SK-N-SH (cell line): ENCODE measurements at regions not wholly inside any gene's neighbourhood (a gene's known extent, or its start where the extent isn't known, plus 50 kb on each side); places are given as distances from the start of the nearest gene placed in this dataset.
"Not testable (repeated sequence)": the region's sequence is repeated elsewhere in the genome, so short reads cannot be mapped to it uniquely, and the experiment has no call there.

Experiments used
- CTCF ChIA-PET: fragments of 300-600, 350-600 bp; formaldehyde crosslinking; extraction: SDS; loops from one replicate; lab custom pipeline; 2021; lab: Yijun Ruan, JAX
- POLR2A ChIA-PET: fragments of 350-600 bp; sonication (Branson Sonifier 250); formaldehyde crosslinking; extraction: SDS; loops from one replicate; lab custom pipeline; 2020; ENCODE audit warnings: antibody characterized with exemption, inconsistent platforms; lab: Yijun Ruan, JAX
- DNase-seq: peaks from one replicate; pipeline ENCODE4 v3.0.0; 2012
- H2AFZ ChIP-seq: fragments of 200-600 bp; sonication (generic); 2 replicates; pipeline ENCODE4 v1.8.1; 2016; ENCODE audit warnings: antibody characterized with exemption, mild to moderate bottlenecking, low read depth
- H3F3A ChIP-seq: fragments of 200-600 bp; sonication (generic); replicated peaks from 2 replicates; pipeline ENCODE3; 2016; ENCODE audit warnings: antibody characterized with exemption, mild to moderate bottlenecking; ENCODE audit not compliant: insufficient read depth
- H3K27ac ChIP-seq, 2 experiments: fragments of 200-500 bp in 1 of 2; fragments of 200-600 bp in 1 of 2; sonication (Bioruptor generic) in 1 of 2; sonication (generic), shearing (Covaris generic) in 1 of 2; 2 replicates each; pipeline versions ENCODE4 v1.5.1 to v1.6.1; 2014 to 2016; ENCODE audit warnings: low read depth in 2 of 2, inconsistent platforms in 1 of 2, low read length in 1 of 2, mild to moderate bottlenecking in 1 of 2, mixed read lengths in 1 of 2
- H3K27me3 ChIP-seq: fragments of 200-600 bp; sonication (generic), shearing (Covaris generic); 2 replicates; pipeline ENCODE4 v1.6.1; 2016; ENCODE audit warnings: mixed run types; ENCODE audit not compliant: insufficient read depth
- H3K36me3 ChIP-seq, 2 experiments: fragments of 200-500 bp in 1 of 2; fragments of 200-600 bp in 1 of 2; sonication (Bioruptor generic) in 1 of 2; sonication (generic) in 1 of 2; replicated peaks in 1 of 2; 2 replicates each; pipeline versions ENCODE3 to v1.5.1; 2014 to 2016; ENCODE audit warnings: low read length in 1 of 2, mild to moderate bottlenecking in 1 of 2; ENCODE audit not compliant: insufficient read depth in 2 of 2, control insufficient read depth in 1 of 2
- H3K4me1 ChIP-seq, 2 experiments: fragments of 200-500 bp in 1 of 2; fragments of 200-600 bp in 1 of 2; sonication (Bioruptor generic) in 1 of 2; sonication (generic), shearing (Covaris generic) in 1 of 2; 2 replicates each; pipeline versions ENCODE4 v1.5.1 to v1.6.1; 2014 to 2016; ENCODE audit warnings: low read depth in 1 of 2, low read length in 1 of 2, mixed run types in 1 of 2; ENCODE audit not compliant: insufficient read depth in 2 of 2, control insufficient read depth in 1 of 2
- H3K4me2 ChIP-seq: fragments of 200-600 bp; sonication (generic), shearing (Covaris generic); 2 replicates; pipeline ENCODE4 v1.6.1; 2017; ENCODE audit warnings: mixed run types
- H3K4me3 ChIP-seq, 2 experiments: fragments of 200-500 bp in 1 of 2; fragments of 200-600 bp in 1 of 2; sonication (Bioruptor generic) in 1 of 2; sonication (generic), shearing (Covaris generic) in 1 of 2; 2 replicates each; pipeline versions ENCODE4 v1.5.1 to v1.8.1; 2014 to 2016; ENCODE audit warnings: low read depth in 2 of 2, inconsistent platforms in 1 of 2, low read length in 1 of 2, mild to moderate bottlenecking in 1 of 2, mixed read lengths in 1 of 2, moderate library complexity in 1 of 2
- H3K79me2 ChIP-seq: fragments of 200-600 bp; sonication (generic); 2 replicates; pipeline ENCODE4 v1.8.1; 2017; ENCODE audit warnings: mild to moderate bottlenecking; ENCODE audit not compliant: insufficient read depth
- H3K9ac ChIP-seq: fragments of 200-600 bp; sonication (generic); 2 replicates; pipeline ENCODE4 v1.6.1; 2017; ENCODE audit warnings: mixed run types
- H3K9me2 ChIP-seq: fragments of 200-600 bp; sonication (generic); 2 replicates; pipeline ENCODE4 v1.6.1; 2017; ENCODE audit warnings: mixed run types
- H3K9me3 ChIP-seq: fragments of 200-600 bp; sonication (generic); 2 replicates; pipeline ENCODE4 v1.6.1; 2017; ENCODE audit warnings: mixed run types, mild to moderate bottlenecking, moderate library complexity
- H4K20me1 ChIP-seq: fragments of 200-600 bp; sonication (generic); 2 replicates; pipeline ENCODE4 v1.6.1; 2017; ENCODE audit warnings: mild to moderate bottlenecking, mixed run types; ENCODE audit not compliant: insufficient read depth
- CTCF ChIP-seq: fragments of 200-600 bp; sonication (generic); IDR thresholded peaks from 2 replicates; pipeline ENCODE4 v1.6.1; 2017; ENCODE audit warnings: antibody characterized with exemption, mild to moderate bottlenecking, moderate library complexity
- EZH2phosphoT487 ChIP-seq: fragments of 200-600 bp; sonication (generic); IDR thresholded peaks from 2 replicates; pipeline ENCODE4 v1.6.1; 2017; ENCODE audit warnings: low read depth, mixed run types, mild to moderate bottlenecking, antibody characterized with exemption, moderate library complexity, borderline replicate concordance
- MAX ChIP-seq: IDR thresholded peaks from 2 replicates; pipeline ENCODE4 v1.4.0; 2012; ENCODE audit warnings: low read depth
- MXI1 ChIP-seq: IDR thresholded peaks from 2 replicates; pipeline ENCODE4 v1.6.1; 2012; ENCODE audit warnings: mild to moderate bottlenecking, low read depth, low read length, improper control_type of control experiment
- NFIC ChIP-seq: IDR thresholded peaks from 2 replicates; pipeline ENCODE4 v1.4.0; 2012; ENCODE audit warnings: borderline replicate concordance
- NRF1 ChIP-seq: IDR thresholded peaks from 2 replicates; pipeline ENCODE4 v1.6.1; 2012; ENCODE audit warnings: low read depth, mild to moderate bottlenecking, low read length
- POLR2AphosphoS5 ChIP-seq: IDR thresholded peaks from 2 replicates; pipeline ENCODE4 v1.6.1; 2012; ENCODE audit warnings: low read depth, low read length
- RCOR1 ChIP-seq: fragments of 150-350 bp; IDR thresholded peaks from 2 replicates; pipeline ENCODE4 v1.6.1; 2017; ENCODE audit warnings: antibody characterized with exemption, low read length
- RXRA ChIP-seq: IDR thresholded peaks from 2 replicates; pipeline ENCODE4 v1.4.0; 2012; ENCODE audit warnings: low read depth, mild to moderate bottlenecking, borderline replicate concordance
- SMC3 ChIP-seq: IDR thresholded peaks from 2 replicates; pipeline ENCODE4 v1.6.1; 2012; ENCODE audit warnings: low read depth, low read length, improper control_type of control experiment
- TAF1 ChIP-seq: IDR thresholded peaks from 2 replicates; pipeline ENCODE4 v1.6.1; 2012; ENCODE audit warnings: low read depth, mild to moderate bottlenecking, low read length, moderate library complexity, borderline replicate concordance
- USF2 ChIP-seq: fragments of 150-350 bp; IDR thresholded peaks from 2 replicates; pipeline ENCODE4 v1.6.1; 2017; ENCODE audit warnings: antibody characterized with exemption, low read length, low read depth, borderline replicate concordance
- WGBS: methylation state at CpG from one replicate; pipeline ENCODE4 v1.1.6; 2017; ENCODE audit warnings: low lambda C conversion rate; 5-methylcytosine and 5-hydroxymethylcytosine counted together

DNA sequence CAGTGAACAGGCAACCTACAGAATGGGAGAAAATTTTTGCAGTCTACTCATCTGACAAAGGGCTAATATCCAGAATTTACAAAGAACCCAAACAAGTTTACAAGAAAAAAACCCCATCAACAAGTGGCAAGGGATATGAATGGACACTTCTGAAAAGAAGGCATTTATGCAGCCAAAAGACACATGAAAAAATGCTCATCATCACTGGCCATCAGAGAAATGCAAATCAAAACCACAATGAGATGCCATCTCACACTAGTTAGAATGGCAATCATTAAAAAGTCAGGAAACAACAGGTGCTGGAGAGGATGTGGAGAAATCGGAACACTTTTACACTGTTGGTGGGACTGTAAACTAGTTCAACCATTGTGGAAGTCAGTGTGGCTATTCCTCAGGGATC, 80.3 kb downstream of the ZNF474 start:
- H3K36me3 ChIP-seq, CTCF ChIA-PET, H3K4me3 ChIP-seq, H3K27ac ChIP-seq, DNase-seq, H3K9me3 ChIP-seq, H2AFZ ChIP-seq, H3K9ac ChIP-seq, H3K27me3 ChIP-seq, H3K79me2 ChIP-seq, H4K20me1 ChIP-seq, H3K4me2 ChIP-seq, POLR2A ChIA-PET, H3K9me2 ChIP-seq, H3F3A ChIP-seq, H3K4me1 ChIP-seq: not testable (repeated sequence)
- 64% methylated on average over 1 of the region's 1 CpG for WGBS

- no peaks in the 10 kb centered on the region for H4K20me1 ChIP-seq
- H3K27ac ChIP-seq: no peak overlapping the region
- CTCF ChIA-PET: interaction anchor here (1.0 kb wide), 1 partner anchor 22 kb away, joined by 5 read pairs; no protein-coding TSS in a partner anchor
- H3K4me3 ChIP-seq: no peak overlapping the region
- no peak overlapping the region for H2AFZ ChIP-seq
- no peaks in the 10 kb centered on the region for H3K36me3 ChIP-seq
- POLR2A ChIA-PET: no interaction called here
- H3K9ac ChIP-seq: no peak overlapping the region
- no peaks in the 10 kb centered on the region for H3K79me2 ChIP-seq
- no peaks in the 10 kb centered on the region for H3K9me2 ChIP-seq
- no peaks in the 10 kb centered on the region for H3K4me1 ChIP-seq
- H3F3A ChIP-seq: no peaks in the 10 kb centered on the region
- no peak for TF ChIP-seq USF2
- no peak for TF ChIP-seq NFIC
- no peak for TF ChIP-seq MXI1
- no peak for TF ChIP-seq MAX
- TF ChIP-seq RCOR1: no peak
- no peak for TF ChIP-seq POLR2AphosphoS5
- TF ChIP-seq RXRA: no peak
- TF ChIP-seq NRF1: no peak
- TF ChIP-seq SMC3: no peak
- TF ChIP-seq TAF1: no peak
- no peak for TF ChIP-seq EZH2phosphoT487
- no peak for TF ChIP-seq CTCF
- no peak overlapping the region for H3K4me2 ChIP-seq
- no peaks in the 10 kb centered on the region for H3K9me3 ChIP-seq
- no peaks in the 10 kb centered on the region for H3K27me3 ChIP-seq
- no peak for DNase-seq
Measured at GRCh38 chr5:122218778-122219177, 89.4 kb downstream of the ZNF474 start.
